NCI-H2029 treated with DMSO at 0.1 percent for 48 hours (cell line): ENCODE measurements at regions not wholly inside any gene's neighbourhood (a gene's known extent, or its start where the extent isn't known, plus 50 kb on each side); places are given as distances from the start of the nearest gene placed in this dataset.

ENCODE experiments used
- DNase-seq: peaks from one replicate; lab custom pipeline; 2025; lab: John Stamatoyannopoulos, UW

GRCh38 chr17:33475594-33475993 is 182.5 kb upstream of the ASIC2 start:
- DNase-seq = no peak

DNA sequence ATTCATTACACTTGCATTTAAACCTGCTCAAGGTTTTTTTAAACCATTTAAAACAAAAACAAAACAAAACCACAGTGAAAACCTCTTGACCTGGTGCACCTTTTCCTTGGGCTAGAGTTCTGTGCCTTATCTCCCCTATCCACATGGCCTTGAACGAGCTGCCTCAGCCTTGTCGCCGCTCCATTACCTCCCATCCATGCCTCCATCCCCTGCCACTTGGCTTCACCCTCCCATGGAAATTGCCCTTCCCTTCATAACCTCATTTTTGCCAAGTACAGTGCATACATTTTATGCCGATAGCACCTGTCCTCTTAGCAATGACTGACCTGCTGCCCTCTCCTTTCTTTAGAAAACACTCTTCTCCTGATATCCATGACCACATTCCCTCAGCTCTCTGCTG is 188.6 kb upstream of the ASIC2 start:
- no peak for DNase-seq

- DNase-seq = no peak
These were observed 189.5 kb upstream of the ASIC2 start for GRCh38 chr17:33482636-33483035.

GRCh38 chr17:33484559-33484958 is 191.5 kb upstream of the ASIC2 start:
- no peak for DNase-seq

- no peak for DNase-seq
These were observed 193.2 kb upstream of the ASIC2 start for GRCh38 chr17:33486135-33486885.

GRCh38 chr17:33487187-33487879 is 194.2 kb upstream of the ASIC2 start:
- DNase-seq = no peak

DNA sequence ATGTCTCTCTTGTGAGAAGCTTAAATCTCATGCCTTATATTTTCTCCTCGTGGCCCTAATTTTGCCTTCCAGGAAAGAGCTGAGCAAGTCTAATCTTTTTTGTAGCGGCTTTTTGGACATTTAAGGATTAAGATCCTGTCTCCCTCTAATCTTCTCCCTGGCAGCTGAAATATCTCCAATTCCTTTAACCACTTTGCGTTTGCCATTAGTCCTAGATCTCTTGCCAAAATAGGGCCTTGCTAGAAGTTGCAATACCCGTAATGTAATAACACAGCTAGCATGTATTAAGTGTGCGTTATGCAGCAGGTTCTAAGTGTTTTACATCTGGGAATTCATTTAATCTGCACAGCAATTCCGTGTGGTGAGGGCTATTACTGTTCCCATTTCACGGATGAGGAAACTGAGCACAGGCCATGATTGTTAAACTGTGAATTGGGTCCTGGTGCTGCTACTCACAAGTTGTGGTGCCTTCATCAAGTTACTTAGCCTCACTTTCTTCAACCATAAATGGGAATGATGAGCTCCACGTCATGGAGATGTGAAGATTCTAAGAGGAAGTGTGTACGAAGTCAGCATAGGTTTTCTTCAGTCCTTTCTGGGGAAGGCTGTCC is 198.9 kb upstream of the ASIC2 start:
- DNase-seq = no peak

- DNase-seq = no peak
These were observed 199.7 kb upstream of the ASIC2 start for GRCh38 chr17:33492731-33493265.

- no peak for DNase-seq
These were observed 200.5 kb upstream of the ASIC2 start for GRCh38 chr17:33493566-33493965.

GRCh38 chr17:33494151-33494550 is 201.1 kb upstream of the ASIC2 start:
- no peak for DNase-seq

- no peak for DNase-seq
These were observed 204.5 kb upstream of the ASIC2 start for GRCh38 chr17:33497623-33498022.

DNA sequence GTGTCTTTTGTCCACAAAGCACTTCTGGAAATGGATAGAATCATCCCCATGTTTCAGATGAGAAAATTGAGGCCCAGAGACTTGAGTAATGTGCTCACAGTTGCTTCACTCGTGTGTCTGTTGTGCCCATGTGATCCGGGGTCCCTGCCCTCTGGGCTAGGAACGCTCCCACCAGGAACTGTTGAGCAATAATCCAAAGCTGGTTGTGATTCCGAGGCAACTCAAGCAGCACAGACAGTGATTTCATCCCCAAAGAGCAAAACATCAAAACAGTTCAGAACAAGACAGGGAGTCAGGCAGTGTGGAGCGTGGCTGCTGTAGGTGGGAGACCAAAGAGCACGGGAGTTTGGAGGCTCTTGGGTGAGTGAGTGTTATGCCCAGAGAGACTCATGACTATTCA is 205.0 kb upstream of the ASIC2 start:
- DNase-seq = no peak

DNA sequence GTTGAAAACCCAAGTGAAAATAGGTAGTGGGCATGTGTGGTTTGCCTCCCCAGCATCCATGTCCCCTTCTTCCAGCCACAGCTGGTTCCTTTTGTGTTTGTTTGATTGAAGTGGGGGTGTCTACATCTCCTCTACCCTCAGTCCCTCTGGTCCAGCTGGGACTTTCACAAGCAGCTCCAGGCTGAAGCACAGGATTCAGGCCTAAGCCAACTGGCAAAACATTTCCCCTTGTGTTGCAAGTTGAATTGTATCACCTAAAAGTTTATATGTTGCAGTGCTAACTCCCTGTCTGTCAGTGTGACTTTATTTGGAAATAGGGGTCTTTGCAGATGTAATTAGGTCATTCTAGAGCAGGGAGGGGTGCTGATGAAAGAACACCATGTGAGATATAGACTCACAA is 205.9 kb upstream of the ASIC2 start:
- DNase-seq = no peak

- DNase-seq = no peak
These were observed 207.1 kb upstream of the ASIC2 start for GRCh38 chr17:33500151-33500550.

GRCh38 chr17:33501185-33501584 is 208.1 kb upstream of the ASIC2 start:
- DNase-seq = no peak

DNA sequence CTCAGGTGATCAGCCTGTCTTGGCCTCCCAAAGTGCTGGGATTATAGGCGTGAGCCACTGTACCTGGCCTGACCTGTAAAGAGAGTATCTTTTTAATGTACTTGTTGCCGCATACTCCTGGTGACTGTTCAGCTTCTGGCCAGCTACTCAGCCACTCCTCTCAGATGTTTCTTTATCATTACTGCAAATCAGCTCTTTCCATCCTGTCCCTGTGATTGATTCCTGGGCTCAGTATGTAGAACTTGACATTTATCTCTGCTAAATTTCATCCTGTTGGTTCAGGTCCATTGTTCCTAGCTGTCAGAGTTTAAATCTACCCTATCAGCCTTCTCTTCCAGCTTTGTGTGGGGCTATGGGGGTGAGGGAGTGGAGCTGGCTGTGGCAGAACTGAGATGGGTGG is 211.5 kb upstream of the ASIC2 start:
- no peak for DNase-seq

- no peak for DNase-seq
These were observed 214.0 kb upstream of the ASIC2 start for GRCh38 chr17:33506889-33507650.

DNA sequence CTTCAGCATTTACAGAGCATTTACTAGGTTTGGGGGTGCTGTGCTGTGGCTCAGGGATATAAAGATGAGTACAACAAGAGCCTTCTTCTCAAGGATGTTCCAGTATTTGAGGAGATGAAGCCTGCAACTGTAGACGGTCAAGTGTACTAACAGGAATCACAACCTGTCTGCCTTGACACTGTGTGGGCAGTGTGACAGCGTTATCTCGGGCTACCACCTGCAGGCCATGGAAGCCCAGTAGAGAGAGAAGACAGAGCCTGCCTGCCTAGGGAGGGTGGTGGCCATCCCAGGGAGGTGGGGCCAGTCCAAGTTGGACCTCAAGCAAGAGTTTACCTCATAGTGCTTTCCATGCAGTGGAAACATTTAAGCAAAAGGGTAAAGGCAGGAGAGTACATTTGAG is 215.1 kb upstream of the ASIC2 start:
- DNase-seq = no peak

- no peak for DNase-seq
These were observed 216.2 kb upstream of the ASIC2 start for GRCh38 chr17:33509331-33509730.

GRCh38 chr17:33511670-33512069 is 218.6 kb upstream of the ASIC2 start:
- no peak for DNase-seq

GRCh38 chr17:33512113-33512512 is 219.0 kb upstream of the ASIC2 start:
- DNase-seq = no peak

DNA sequence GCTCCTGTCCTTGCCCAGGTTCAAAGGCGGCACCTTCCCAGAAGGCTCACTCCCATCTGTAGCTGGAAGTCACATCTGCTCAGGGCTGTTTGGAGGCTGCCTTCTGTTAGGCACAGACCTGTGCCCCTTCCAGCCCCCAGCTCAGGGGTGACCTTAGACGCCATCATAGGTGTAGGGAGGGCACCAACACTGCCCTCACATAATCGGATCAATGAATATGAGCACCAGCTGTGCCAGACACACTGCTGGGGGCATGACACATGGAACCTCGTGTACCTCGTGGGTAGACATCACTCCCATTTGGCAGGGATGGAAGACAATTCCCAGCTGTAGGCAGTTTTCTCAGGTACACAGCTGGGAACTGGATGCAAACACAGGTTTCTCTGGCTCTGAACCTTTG is 220.7 kb upstream of the ASIC2 start:
- no peak for DNase-seq
